ENCODE measurements at regions not wholly inside any gene's neighbourhood (a gene's known extent, or its start where the extent isn't known, plus 50 kb on each side); places are given as distances from the start of the nearest gene placed in this dataset.

DNA sequence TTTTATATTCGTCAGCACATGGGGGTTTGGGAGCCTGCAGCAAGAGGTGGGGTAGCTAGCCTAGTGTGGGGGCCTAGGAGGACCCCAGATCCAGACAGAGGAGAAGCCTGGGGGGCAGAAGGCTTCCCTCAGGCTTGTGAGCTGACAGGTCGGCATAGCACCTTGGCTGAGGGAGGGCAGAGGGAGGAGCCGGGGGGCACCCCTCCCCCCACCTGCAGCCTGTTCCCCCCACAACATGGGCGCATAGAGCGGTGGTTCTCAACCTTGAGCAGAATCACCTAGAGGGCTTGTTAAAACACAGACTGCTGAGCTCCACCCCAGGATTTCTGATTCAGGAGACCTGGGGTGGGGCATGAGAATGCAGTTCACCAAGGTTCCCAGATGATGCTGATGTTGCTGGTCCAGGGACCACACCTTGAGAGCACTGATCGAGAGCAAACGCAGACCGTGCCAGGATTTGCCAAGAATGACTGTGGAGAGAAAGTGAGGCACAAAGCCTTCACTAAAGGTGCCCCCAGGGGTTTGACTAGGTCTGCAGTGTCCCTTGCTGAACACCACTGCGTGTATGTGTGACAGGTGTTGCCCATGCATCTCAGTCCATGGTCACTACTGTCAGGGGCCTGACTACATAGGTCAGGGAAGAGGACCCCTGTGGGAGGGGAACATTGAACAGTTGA is 163.3 kb downstream of the MACROH2A1 start:
- H3K4me1 Mint-ChIP-seq (ENCODE audit: unreplicated experiment) = peaks cover 17% of the 10 kb centered on the region
- no peak overlapping the region for H3K4me3 Mint-ChIP-seq (ENCODE audit: unreplicated experiment)
- H3K27me3 Mint-ChIP-seq (ENCODE audit: unreplicated experiment) = peaks cover 3% of the 10 kb centered on the region
- no peaks in the 10 kb centered on the region for H3K9me3 Mint-ChIP-seq (ENCODE audit: unreplicated experiment)
- no peak overlapping the region for H3K27ac Mint-ChIP-seq (ENCODE audit: unreplicated experiment)
- no peaks in the 10 kb centered on the region for H3K36me3 Mint-ChIP-seq (ENCODE audit: unreplicated experiment)
- TF ChIP-seq, protein P1, sequence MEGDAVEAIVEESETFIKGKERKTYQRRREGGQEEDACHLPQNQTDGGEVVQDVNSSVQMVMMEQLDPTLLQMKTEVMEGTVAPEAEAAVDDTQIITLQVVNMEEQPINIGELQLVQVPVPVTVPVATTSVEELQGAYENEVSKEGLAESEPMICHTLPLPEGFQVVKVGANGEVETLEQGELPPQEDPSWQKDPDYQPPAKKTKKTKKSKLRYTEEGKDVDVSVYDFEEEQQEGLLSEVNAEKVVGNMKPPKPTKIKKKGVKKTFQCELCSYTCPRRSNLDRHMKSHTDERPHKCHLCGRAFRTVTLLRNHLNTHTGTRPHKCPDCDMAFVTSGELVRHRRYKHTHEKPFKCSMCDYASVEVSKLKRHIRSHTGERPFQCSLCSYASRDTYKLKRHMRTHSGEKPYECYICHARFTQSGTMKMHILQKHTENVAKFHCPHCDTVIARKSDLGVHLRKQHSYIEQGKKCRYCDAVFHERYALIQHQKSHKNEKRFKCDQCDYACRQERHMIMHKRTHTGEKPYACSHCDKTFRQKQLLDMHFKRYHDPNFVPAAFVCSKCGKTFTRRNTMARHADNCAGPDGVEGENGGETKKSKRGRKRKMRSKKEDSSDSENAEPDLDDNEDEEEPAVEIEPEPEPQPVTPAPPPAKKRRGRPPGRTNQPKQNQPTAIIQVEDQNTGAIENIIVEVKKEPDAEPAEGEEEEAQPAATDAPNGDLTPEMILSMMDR (IDR thresholded peaks at IDR 0.05) = no peak
- DNase-seq (ENCODE audit: extremely low spot score, unreplicated experiment) = no peak

DNA sequence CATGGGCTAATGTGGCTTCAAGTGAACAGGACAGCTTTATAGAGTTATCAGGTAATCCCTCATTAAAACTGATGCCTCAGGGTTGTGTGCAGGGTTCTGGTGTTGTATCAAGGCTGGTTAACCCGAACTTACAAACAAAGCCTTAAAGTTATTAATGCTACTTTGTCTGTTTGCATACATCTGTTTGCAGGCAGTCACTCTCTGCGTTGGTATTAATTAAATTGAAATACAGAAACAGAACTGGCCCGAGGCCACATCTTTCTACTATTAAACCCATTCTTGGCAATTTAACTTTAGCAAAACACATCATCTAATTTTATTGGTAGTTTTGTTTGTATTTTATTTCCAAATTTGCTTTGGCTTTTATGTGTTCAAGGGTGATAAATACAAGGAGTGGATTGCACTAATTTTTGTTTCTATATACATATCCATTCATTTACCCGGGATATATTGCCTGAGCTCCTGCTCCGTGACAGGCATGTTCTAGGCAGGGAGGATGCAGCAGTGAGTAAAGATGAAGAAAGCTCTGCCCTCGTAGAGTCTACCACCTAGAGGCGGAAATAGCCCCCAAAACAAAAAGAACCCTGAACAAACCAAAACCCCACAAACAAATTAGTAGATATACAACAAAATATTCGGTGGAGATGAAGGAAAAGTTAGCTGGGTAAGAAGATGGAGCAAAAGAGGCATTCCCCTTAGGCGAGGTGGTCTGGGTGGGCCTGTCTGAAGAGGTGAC is 164.2 kb downstream of the MACROH2A1 start:
- Mint-ChIP-seq H3K4me3 (ENCODE audit: unreplicated experiment) (no peak overlapping the region), H3K27ac (ENCODE audit: unreplicated experiment) (no peak overlapping the region), H3K27me3 (ENCODE audit: unreplicated experiment) (peaks cover 3% of the 10 kb centered on the region), H3K36me3 (ENCODE audit: unreplicated experiment) (no peaks in the 10 kb centered on the region), H3K4me1 (ENCODE audit: unreplicated experiment) (peaks cover 14% of the 10 kb centered on the region), H3K9me3 (ENCODE audit: unreplicated experiment) (no peaks in the 10 kb centered on the region)
- TF ChIP-seq, protein P1 (IDR thresholded peaks at IDR 0.05) = no peak
- DNase-seq (ENCODE audit: extremely low spot score, unreplicated experiment) = no peak

GRCh38 chr5:135234242-135234641 is 164.8 kb downstream of the MACROH2A1 start:
- Mint-ChIP-seq H3K9me3 (ENCODE audit: unreplicated experiment) (no peaks in the 10 kb centered on the region), H3K4me3 (ENCODE audit: unreplicated experiment) (no peak overlapping the region), H3K4me1 (ENCODE audit: unreplicated experiment) (peaks cover 8% of the 10 kb centered on the region), H3K27me3 (ENCODE audit: unreplicated experiment) (peaks cover 3% of the 10 kb centered on the region), H3K36me3 (ENCODE audit: unreplicated experiment) (no peaks in the 10 kb centered on the region), H3K27ac (ENCODE audit: unreplicated experiment) (no peak overlapping the region)
- TF ChIP-seq, protein P1 (IDR thresholded peaks at IDR 0.05) = no peak
- no peak for DNase-seq (ENCODE audit: extremely low spot score, unreplicated experiment)

DNA sequence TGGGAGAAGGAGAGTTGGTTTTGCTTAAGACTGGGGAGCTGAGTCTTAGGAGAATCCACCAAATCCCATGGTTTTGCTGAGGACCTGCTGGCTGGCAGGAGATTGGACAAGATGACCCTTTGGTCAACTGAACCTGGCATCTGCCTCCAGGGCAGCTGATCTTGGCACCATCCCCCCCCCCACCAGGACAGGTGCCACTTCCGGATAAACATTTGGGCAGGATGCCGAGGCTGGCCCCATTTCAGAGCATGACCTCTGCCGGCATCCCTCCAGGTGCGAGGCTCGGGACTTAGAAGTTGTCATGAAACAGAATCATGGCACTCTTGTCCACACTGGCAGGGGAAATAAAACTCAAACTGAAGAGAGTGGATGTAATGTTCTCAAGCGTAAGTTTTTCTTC is 165.6 kb downstream of the MACROH2A1 start:
- peaks cover 3% of the 10 kb centered on the region for H3K27me3 Mint-ChIP-seq (ENCODE audit: unreplicated experiment)
- no peak for DNase-seq (ENCODE audit: extremely low spot score, unreplicated experiment)
- H3K27ac Mint-ChIP-seq (ENCODE audit: unreplicated experiment) = peak overlapping the region; percentile 32
- peaks cover 8% of the 10 kb centered on the region for H3K4me1 Mint-ChIP-seq (ENCODE audit: unreplicated experiment)
- H3K4me3 Mint-ChIP-seq (ENCODE audit: unreplicated experiment) = no peak overlapping the region
- TF ChIP-seq, protein P1 (IDR thresholded peaks at IDR 0.05) = no peak
- no peaks in the 10 kb centered on the region for H3K36me3 Mint-ChIP-seq (ENCODE audit: unreplicated experiment)
- no peaks in the 10 kb centered on the region for H3K9me3 Mint-ChIP-seq (ENCODE audit: unreplicated experiment)

GRCh38 chr5:135232958-135233357 is 166.1 kb downstream of the MACROH2A1 start:
- no peak for DNase-seq (ENCODE audit: extremely low spot score, unreplicated experiment)
- TF ChIP-seq, protein P1 (IDR thresholded peaks at IDR 0.05) = no peak
- Mint-ChIP-seq H3K9me3 (ENCODE audit: unreplicated experiment) (no peaks in the 10 kb centered on the region), H3K4me3 (ENCODE audit: unreplicated experiment) (no peak overlapping the region), H3K4me1 (ENCODE audit: unreplicated experiment) (peaks cover 8% of the 10 kb centered on the region), H3K27me3 (ENCODE audit: unreplicated experiment) (peaks cover 3% of the 10 kb centered on the region), H3K27ac (ENCODE audit: unreplicated experiment) (peak overlapping the region; percentile 32), H3K36me3 (ENCODE audit: unreplicated experiment) (no peaks in the 10 kb centered on the region)

Measured in osteocyte (in vitro differentiated cells).